Osteocyte (in vitro differentiated cells): ENCODE measurements at regions not wholly inside any gene's neighbourhood (a gene's known extent, or its start where the extent isn't known, plus 50 kb on each side); places are given as distances from the start of the nearest gene placed in this dataset.
"Not testable (repeated sequence)": the region's sequence is repeated elsewhere in the genome, so short reads cannot be mapped to it uniquely, and the experiment has no call there.

Experiments used
- DNase-seq: peaks from one replicate; pipeline ENCODE4 v3.0.0; 2021; ENCODE audit warnings: mixed read lengths; ENCODE audit not compliant: unreplicated experiment; ENCODE audit errors: extremely low spot score
- H3K27ac Mint-ChIP-seq: one replicate; pipeline ENCODE4 v1.8.0; 2021; ENCODE audit warnings: mild to moderate bottlenecking, mixed read lengths; ENCODE audit not compliant: unreplicated experiment
- H3K27me3 Mint-ChIP-seq: one replicate; pipeline ENCODE4 v1.8.0; 2021; ENCODE audit warnings: mixed read lengths; ENCODE audit not compliant: unreplicated experiment
- H3K36me3 Mint-ChIP-seq: one replicate; pipeline ENCODE4 v1.8.0; 2021; ENCODE audit warnings: mixed read lengths; ENCODE audit not compliant: unreplicated experiment
- H3K4me1 Mint-ChIP-seq: one replicate; pipeline ENCODE4 v1.8.0; 2021; ENCODE audit warnings: mixed read lengths; ENCODE audit not compliant: unreplicated experiment
- H3K4me3 Mint-ChIP-seq: one replicate; pipeline ENCODE4 v1.8.0; 2021; ENCODE audit warnings: mild to moderate bottlenecking, moderate library complexity, mixed read lengths; ENCODE audit not compliant: unreplicated experiment
- H3K9me3 Mint-ChIP-seq: one replicate; pipeline ENCODE4 v1.8.0; 2021; ENCODE audit warnings: mixed read lengths; ENCODE audit not compliant: unreplicated experiment
- TF ChIP-seq, protein P1 (sequence below): fragments of 200-600 bp; sonication (generic); IDR thresholded peaks from 2 replicates; pipeline ENCODE4 v1.5.0; 2021; ENCODE audit warnings: antibody characterized with exemption, mild to moderate bottlenecking, moderate library complexity

DNA sequence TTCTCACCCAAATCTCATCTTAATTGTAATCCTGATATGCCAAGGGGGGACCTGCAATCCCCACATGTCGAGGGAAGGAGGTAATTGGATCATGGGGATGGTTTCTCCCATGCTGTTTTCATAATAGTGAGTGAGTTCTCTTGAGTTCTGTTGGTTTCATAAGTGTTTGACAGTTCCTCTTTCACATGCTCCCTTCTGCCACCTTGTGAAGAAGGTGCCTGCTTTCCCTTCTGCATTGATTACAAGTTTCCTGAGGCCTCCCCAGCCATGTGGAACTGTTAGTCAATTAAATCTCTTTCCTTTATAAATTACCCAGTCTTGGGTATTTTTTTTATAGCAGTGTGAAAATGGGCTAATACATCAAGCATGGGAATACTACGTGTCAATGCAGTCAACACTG lies 925.0 kb upstream of the MAN1A1 start:
- DNase-seq, result no peak
- Mint-ChIP-seq H3K4me1 (no peaks in the 10 kb centered on the region), H3K27me3 (no peaks in the 10 kb centered on the region), H3K9me3 (peaks cover 14% of the 10 kb centered on the region), H3K4me3 (no peak overlapping the region), H3K27ac (no peak overlapping the region), H3K36me3 (no peaks in the 10 kb centered on the region)
- TF ChIP-seq, protein P1, sequence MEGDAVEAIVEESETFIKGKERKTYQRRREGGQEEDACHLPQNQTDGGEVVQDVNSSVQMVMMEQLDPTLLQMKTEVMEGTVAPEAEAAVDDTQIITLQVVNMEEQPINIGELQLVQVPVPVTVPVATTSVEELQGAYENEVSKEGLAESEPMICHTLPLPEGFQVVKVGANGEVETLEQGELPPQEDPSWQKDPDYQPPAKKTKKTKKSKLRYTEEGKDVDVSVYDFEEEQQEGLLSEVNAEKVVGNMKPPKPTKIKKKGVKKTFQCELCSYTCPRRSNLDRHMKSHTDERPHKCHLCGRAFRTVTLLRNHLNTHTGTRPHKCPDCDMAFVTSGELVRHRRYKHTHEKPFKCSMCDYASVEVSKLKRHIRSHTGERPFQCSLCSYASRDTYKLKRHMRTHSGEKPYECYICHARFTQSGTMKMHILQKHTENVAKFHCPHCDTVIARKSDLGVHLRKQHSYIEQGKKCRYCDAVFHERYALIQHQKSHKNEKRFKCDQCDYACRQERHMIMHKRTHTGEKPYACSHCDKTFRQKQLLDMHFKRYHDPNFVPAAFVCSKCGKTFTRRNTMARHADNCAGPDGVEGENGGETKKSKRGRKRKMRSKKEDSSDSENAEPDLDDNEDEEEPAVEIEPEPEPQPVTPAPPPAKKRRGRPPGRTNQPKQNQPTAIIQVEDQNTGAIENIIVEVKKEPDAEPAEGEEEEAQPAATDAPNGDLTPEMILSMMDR, result no peak

DNA sequence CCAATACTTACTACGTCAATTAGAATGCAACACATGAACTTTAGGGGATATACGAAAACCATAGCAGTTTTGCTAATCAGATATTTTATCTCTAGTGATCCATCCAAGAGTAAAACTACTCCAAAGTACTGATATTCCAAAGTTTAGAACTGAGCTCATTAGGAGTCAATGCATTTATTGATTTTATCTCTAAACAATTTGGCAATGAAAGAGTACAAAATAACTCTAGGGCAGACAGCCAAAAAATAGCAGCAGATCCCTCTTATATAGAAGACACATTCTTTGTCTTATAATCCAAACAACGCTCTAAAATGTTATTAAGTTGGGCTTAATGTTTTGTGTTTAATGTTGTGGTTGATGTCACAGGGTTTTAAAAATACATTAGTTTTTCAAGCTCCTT lies 923.9 kb upstream of the MAN1A1 start:
- no peak overlapping the region for H3K27ac Mint-ChIP-seq
- H3K27me3 Mint-ChIP-seq, result no peaks in the 10 kb centered on the region
- no peaks in the 10 kb centered on the region for H3K36me3 Mint-ChIP-seq
- no peak overlapping the region for H3K4me3 Mint-ChIP-seq
- H3K4me1 Mint-ChIP-seq, result no peaks in the 10 kb centered on the region
- DNase-seq, result no peak
- TF ChIP-seq, protein P1, result no peak
- peaks cover 14% of the 10 kb centered on the region for H3K9me3 Mint-ChIP-seq

DNA sequence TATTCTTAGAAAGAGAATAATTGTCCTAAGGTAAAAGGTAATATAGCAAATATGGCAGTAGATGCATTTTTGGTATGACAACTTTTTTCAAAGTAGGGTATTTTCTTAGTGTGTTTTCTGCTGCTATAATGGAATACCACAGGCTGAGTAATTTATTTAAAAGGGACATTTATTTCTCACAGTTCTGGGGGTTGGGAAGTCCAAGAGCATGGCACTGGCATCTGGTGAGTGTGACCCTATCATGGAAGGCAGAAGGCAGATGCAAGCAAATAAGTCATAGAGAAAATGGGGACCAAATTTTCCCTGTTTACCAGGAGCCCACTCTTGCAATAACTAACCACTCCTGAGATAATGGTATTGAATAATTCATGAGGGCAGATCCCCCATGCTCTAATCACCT lies 922.5 kb upstream of the MAN1A1 start:
- Mint-ChIP-seq H3K36me3 (no peaks in the 10 kb centered on the region), H3K9me3 (peaks cover 16% of the 10 kb centered on the region), H3K27ac (no peak overlapping the region), H3K27me3 (no peaks in the 10 kb centered on the region), H3K4me3 (no peak overlapping the region), H3K4me1 (no peaks in the 10 kb centered on the region)
- no peak for DNase-seq
- TF ChIP-seq, protein P1, result no peak

DNA sequence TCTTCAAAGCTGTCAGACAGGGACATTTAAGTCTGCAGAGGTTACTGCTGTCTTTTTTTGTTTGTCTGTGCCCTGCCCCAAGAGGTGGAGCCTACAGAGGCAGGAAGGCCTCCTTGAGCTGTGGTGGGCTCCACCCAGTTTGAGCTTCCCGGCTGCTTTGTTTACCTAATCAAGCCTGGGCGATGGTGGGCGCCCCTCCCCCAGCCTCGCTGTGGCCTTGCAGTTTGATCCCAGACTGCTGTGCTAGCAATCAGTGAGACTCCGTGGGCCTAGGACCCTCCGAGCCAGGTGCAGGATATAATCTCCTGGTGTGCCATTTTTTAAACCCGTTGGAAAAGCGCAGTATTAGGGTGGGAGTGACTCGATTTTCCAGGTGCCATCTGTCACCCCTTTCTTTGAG lies 918.7 kb upstream of the MAN1A1 start:
- not testable (repeated sequence) for DNase-seq, H3K27me3 Mint-ChIP-seq, H3K27ac Mint-ChIP-seq, H3K4me1 Mint-ChIP-seq, H3K36me3 Mint-ChIP-seq, H3K4me3 Mint-ChIP-seq
- H3K9me3 Mint-ChIP-seq, result peaks cover 25% of the 10 kb centered on the region

DNA sequence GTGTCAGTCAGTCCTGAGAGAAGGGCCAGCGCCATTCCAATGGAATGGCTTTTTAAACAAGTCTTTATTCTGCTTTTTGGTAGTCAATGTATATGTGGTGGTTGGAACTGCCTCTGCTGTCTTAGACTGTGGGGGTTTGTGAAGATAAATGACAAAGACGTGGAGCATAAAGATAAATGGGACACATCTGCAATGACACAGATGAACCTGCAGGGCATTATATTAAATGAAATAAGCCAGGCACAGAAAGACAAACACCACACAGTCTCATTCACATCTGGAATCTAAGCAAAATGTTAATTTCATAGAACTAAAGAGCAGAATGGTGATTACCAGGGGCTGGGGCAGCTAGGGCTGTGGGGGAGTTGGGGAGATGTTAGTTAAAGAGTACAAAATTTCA lies 912.8 kb upstream of the MAN1A1 start:
- no peaks in the 10 kb centered on the region for H3K36me3 Mint-ChIP-seq
- H3K4me3 Mint-ChIP-seq, result no peak overlapping the region
- no peaks in the 10 kb centered on the region for H3K4me1 Mint-ChIP-seq
- TF ChIP-seq, protein P1, result no peak
- no peaks in the 10 kb centered on the region for H3K27me3 Mint-ChIP-seq
- no peak overlapping the region for H3K27ac Mint-ChIP-seq
- DNase-seq, result no peak
- H3K9me3 Mint-ChIP-seq, result peaks cover 22% of the 10 kb centered on the region

DNA sequence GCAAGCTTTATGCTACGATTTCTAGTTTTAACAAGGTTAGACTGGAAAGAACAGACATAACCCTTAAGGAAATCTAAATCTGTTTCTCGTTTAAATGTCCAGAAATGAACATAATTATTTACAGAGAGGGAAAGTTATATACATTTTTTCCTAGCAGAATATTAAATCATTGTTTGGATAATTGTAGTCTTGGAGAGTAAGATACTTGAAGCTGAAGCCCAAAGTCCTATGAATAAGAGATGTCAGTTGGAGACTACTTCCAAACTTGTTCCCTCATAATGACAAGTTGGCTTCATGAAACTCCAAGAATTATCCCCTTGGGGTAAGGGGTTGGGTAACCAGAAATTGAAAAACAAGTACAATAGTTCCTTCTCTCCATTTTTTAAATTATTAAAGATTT lies 911.1 kb upstream of the MAN1A1 start:
- H3K4me3 Mint-ChIP-seq, result no peak overlapping the region
- no peak for DNase-seq
- no peaks in the 10 kb centered on the region for H3K27me3 Mint-ChIP-seq
- H3K27ac Mint-ChIP-seq, result no peak overlapping the region
- TF ChIP-seq, protein P1, result no peak
- H3K36me3 Mint-ChIP-seq, result no peaks in the 10 kb centered on the region
- peaks cover 9% of the 10 kb centered on the region for H3K9me3 Mint-ChIP-seq
- H3K4me1 Mint-ChIP-seq, result no peaks in the 10 kb centered on the region
